Peyer's patch (tissue), 4 donors: ENCODE measurements at regions not wholly inside any gene's neighbourhood (a gene's known extent, or its start where the extent isn't known, plus 50 kb on each side); places are given as distances from the start of the nearest gene placed in this dataset.

Experiments
- DNase-seq, 3 donors: peaks; one replicate each; pipeline ENCODE4 v3.0.0-alpha.2; 2017 to 2019
- H3K27ac ChIP-seq, 4 donors: fragments of 200-600 bp; sonication (generic); one replicate each; pipeline ENCODE4 v1.5.1; 2016 to 2019
- H3K27me3 ChIP-seq, 2 donors: fragments of 200-600 bp; sonication (generic); one replicate each; pipeline ENCODE4 v1.5.1; 2019
- H3K36me3 ChIP-seq, 3 donors: fragments of 200-600 bp; sonication (generic); one replicate each; pipeline ENCODE4 v1.5.1; 2016 to 2019
- H3K4me1 ChIP-seq, 4 donors: fragments of 200-600 bp; sonication (generic); one replicate each; pipeline ENCODE4 v1.5.1; 2016 to 2019
- H3K4me3 ChIP-seq, 4 donors: fragments of 200-600 bp; sonication (generic); 1 replicate in 3 of 4; 2 replicates in 1 of 4; pipeline ENCODE4 v1.5.1; 2016 to 2019; ENCODE audit warnings: mild to moderate bottlenecking in 1 of 4
- H3K9me3 ChIP-seq, 4 donors: fragments of 200-600 bp; sonication (generic); one replicate each; pipeline ENCODE4 v1.5.1; 2016 to 2019; ENCODE audit warnings: mild to moderate bottlenecking in 1 of 4
- CTCF ChIP-seq, 6 experiments: fragments of 450-650 bp in 4 of 6; fragments of 200-600 bp in 2 of 6; sonication (generic) in 1 of 6; IDR thresholded peaks; one replicate each; pipeline ENCODE4 v1.5.1; 2017 to 2019; ENCODE audit warnings: antibody characterized with exemption in 6 of 6, mild to moderate bottlenecking in 3 of 6, moderate library complexity in 1 of 6
- POLR2A ChIP-seq, 2 donors: fragments of 450-650 bp; IDR thresholded peaks; one replicate each; pipeline ENCODE4 v1.5.1; 2017; ENCODE audit warnings: antibody characterized with exemption in 2 of 2, mild to moderate bottlenecking in 2 of 2, moderate library complexity in 2 of 2

GRCh38 chr4:187098429-187098828 lies 374.8 kb upstream of the FAT1 start:
- H3K4me3 ChIP-seq, result no peak overlapping the region
- H3K36me3 ChIP-seq, result no peaks in the 10 kb centered on the region
- DNase-seq, result no peak
- H3K9me3 ChIP-seq, result no peaks in the 10 kb centered on the region
- H3K27ac ChIP-seq, result no peak overlapping the region
- no peak for TF ChIP-seq CTCF (IDR thresholded peaks at IDR 0.05)
- TF ChIP-seq POLR2A (IDR thresholded peaks at IDR 0.05), result no peak
- H3K4me1 ChIP-seq, result no peaks in the 10 kb centered on the region
- no peaks in the 10 kb centered on the region for H3K27me3 ChIP-seq

GRCh38 chr4:187103351-187103750 lies 379.7 kb upstream of the FAT1 start:
- TF ChIP-seq POLR2A (IDR thresholded peaks at IDR 0.05) (no peak), CTCF (IDR thresholded peaks at IDR 0.05) (no peak)
- no peaks in the 10 kb centered on the region for H3K36me3 ChIP-seq
- H3K4me3 ChIP-seq, result no peak overlapping the region
- no peaks in the 10 kb centered on the region for H3K4me1 ChIP-seq
- H3K27me3 ChIP-seq, result no peaks in the 10 kb centered on the region
- H3K9me3 ChIP-seq, result no peaks in the 10 kb centered on the region
- no peak overlapping the region for H3K27ac ChIP-seq
- DNase-seq, result no peak

- Histone ChIP-seq H3K4me3 (no peak overlapping the region), H3K36me3 (no peaks in the 10 kb centered on the region), H3K4me1 (no peaks in the 10 kb centered on the region), H3K27ac (no peak overlapping the region), H3K27me3 (no peaks in the 10 kb centered on the region), H3K9me3 (no peaks in the 10 kb centered on the region)
- TF ChIP-seq POLR2A (IDR thresholded peaks at IDR 0.05) (no peak), CTCF (IDR thresholded peaks at IDR 0.05) (no peak)
- DNase-seq, result no peak
Measured at GRCh38 chr4:187108845-187109244, 385.2 kb upstream of the FAT1 start.

GRCh38 chr4:187109636-187110035 lies 386.0 kb upstream of the FAT1 start:
- no peaks in the 10 kb centered on the region for H3K9me3 ChIP-seq
- H3K36me3 ChIP-seq, result no peaks in the 10 kb centered on the region
- no peak for DNase-seq
- no peaks in the 10 kb centered on the region for H3K4me1 ChIP-seq
- H3K27me3 ChIP-seq, result no peaks in the 10 kb centered on the region
- H3K4me3 ChIP-seq, result no peak overlapping the region
- H3K27ac ChIP-seq, result no peak overlapping the region
- TF ChIP-seq POLR2A (IDR thresholded peaks at IDR 0.05), result no peak
- TF ChIP-seq CTCF (IDR thresholded peaks at IDR 0.05), result no peak

GRCh38 chr4:187118166-187118565 lies 394.5 kb upstream of the FAT1 start:
- DNase-seq, result no peak
- no peaks in the 10 kb centered on the region for H3K36me3 ChIP-seq

More at GRCh38 chr4:187118166-187118565, 394.5 kb upstream of the FAT1 start:
- no peak for TF ChIP-seq CTCF (IDR thresholded peaks at IDR 0.05)
- no peak for TF ChIP-seq POLR2A (IDR thresholded peaks at IDR 0.05)
- no peaks in the 10 kb centered on the region for H3K4me1 ChIP-seq
- H3K27me3 ChIP-seq, result no peaks in the 10 kb centered on the region
- H3K4me3 ChIP-seq, result no peak overlapping the region
- no peaks in the 10 kb centered on the region for H3K9me3 ChIP-seq
- H3K27ac ChIP-seq, result no peak overlapping the region
